Amniotic epithelial cell (primary cell): ENCODE measurements at regions not wholly inside any gene's neighbourhood (a gene's known extent, or its start where the extent isn't known, plus 50 kb on each side); places are given as distances from the start of the nearest gene placed in this dataset.
A peak's percentile ranks its signal among the peaks of the same experiment; 100 is the strongest.

Experiments
- DNase-seq: peaks from one replicate; pipeline ENCODE4 v3.0.0-alpha.2; 2010; ENCODE audit warnings: low read depth

DNA sequence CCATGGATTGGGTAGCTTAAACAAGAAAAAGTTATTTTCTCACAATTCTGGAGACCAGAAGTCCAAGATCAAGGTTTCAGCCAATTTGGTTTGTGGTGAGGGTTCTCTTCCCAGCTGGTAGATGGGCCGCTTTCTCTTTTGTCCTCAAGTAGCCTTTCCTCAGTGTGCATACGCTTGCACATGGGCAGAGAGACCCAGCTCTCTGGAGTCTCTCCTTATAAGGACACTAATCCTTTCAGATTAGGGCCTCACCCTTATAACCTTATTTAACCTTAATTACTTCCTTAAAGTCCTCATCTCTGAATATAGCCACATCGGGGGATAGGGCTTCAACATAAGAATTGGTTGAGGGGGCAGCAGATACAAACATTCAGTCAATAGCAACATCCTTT, 68.4 kb upstream of the NLK start:
- no peak for DNase-seq

GRCh38 chr17:27974531-27975145, 67.8 kb upstream of the NLK start:
- DNase-seq, result no peak

- no peak for DNase-seq
Measured at GRCh38 chr17:27975146-27976011, 67.1 kb upstream of the NLK start.

DNA sequence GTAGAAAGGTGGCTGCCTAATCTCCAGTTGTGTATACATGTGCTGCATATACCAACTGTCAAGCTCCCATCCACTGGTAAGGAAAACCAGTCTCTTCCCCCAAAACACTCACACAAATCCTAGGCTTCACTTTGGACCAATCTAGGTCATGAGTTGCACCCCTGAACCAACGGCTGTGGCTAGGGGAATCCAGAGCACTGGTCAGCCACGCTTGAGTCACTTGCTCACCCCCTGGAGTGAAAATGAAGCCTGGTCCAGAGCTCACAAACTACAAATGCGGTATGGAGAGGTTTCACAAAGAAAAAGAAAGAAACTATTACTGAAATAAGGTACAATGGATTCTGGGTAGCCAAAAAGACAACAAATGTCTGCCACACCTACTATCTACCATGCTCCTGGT, 66.1 kb upstream of the NLK start:
- DNase-seq, result no peak

DNA sequence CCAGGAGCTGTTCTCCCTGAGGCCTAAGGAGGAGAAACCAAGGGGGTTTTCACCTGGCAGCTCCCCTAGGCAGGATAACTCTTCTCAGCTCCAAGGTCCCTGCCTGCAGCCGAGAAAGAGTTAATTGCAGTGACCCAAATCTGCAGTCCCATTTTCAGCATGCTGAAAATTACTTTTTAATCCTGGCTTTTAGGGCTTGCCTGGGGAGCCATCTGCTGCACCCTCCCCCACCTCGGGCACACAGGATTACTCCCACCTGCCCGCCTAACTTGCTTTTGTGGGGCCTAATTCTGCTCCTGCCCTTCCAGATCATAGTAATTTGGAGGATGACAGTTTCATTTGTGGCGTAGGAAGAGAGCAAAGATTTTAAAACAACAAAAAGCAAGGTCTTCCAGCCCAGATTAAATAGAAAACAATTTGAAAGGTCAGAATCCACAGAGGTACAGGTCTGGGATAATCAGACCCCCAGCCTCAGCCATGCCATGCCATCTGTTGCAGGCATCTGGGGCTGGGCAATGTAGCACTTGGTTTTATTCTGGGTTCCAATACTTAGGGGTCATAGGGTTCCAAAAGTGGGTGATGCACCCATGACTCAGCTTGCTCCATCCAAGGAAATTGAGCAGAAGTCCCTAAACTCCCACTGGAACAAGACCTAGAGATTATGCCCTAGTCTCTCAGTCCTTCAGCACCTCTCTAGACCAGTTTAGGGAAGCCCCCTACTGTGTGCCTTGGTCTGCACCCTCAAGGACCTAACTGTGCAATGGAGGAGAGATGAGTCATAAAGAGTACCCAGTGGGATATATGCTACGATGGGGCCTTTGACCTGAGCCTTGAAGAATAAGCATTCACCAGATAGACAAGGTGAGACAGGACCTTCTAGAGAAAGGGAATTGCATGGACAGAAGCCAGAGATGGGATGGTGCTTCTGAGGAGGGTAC, 64.5 kb upstream of the NLK start:
- DNase-seq, result no peak

GRCh38 chr17:27978689-27979175, 63.7 kb upstream of the NLK start:
- DNase-seq, result no peak

DNA sequence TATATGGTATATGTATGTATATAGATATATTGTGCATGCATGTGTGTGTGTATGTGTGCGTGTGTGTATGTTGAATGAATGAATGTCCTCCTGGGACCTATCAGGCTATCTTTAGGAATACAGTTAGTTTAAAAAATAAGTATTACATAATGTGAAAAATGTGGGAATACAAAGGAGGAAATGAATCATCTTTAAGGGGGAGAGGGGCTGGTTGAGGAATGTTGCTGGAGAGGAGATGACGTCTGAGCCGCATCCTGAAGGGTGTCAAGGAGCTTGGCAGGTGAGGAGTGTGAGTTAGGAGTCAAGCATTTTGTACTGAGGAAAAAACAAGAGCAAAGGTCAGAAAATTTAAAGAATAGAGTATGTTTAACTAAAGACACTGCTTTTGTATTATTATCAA, 62.4 kb upstream of the NLK start:
- DNase-seq, result peak; percentile 63

GRCh38 chr17:27981978-27982377, 60.5 kb upstream of the NLK start:
- no peak for DNase-seq

DNA sequence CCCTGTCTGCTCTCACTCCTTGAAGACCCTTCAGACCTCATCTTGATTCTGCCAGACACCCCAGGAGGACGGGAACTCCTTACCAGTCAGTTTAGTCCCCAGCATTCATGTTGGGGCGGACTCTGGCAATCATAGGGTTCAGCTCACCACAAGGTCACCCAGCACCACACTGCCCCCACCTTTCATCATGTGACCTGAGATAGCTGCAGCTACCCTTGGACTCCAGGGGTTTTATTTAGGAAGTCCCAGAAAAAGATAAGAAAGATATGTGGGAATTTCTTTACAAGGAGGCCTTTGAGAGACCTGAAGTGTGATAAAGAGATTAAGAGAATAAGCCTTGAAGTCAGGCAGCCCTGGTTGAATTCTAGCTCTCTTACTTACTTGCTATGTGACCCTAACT, 59.8 kb upstream of the NLK start:
- DNase-seq, result no peak

DNA sequence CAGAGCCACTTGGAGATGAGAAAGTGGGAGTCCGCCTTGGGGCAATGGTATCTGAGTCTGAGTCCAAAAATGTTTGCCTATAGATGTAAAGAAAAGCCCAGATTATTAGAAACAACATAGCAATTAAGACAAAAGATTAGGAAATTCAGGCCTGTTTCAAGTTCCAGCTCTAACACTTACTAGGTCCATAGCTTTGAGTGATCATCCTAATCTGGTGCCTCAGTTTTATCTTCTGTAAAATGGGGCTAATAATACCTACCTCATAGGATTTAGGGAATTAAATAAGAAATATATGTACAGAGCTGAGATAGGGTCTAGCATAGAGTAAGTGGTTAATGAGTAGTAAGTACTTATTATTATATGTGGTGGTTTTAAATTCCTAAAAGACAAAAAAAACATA, 58.6 kb upstream of the NLK start:
- DNase-seq, result no peak

- DNase-seq, result no peak
Measured at GRCh38 chr17:27984404-27984803, 58.1 kb upstream of the NLK start.

GRCh38 chr17:27984816-27985215, 57.7 kb upstream of the NLK start:
- DNase-seq, result no peak

DNA sequence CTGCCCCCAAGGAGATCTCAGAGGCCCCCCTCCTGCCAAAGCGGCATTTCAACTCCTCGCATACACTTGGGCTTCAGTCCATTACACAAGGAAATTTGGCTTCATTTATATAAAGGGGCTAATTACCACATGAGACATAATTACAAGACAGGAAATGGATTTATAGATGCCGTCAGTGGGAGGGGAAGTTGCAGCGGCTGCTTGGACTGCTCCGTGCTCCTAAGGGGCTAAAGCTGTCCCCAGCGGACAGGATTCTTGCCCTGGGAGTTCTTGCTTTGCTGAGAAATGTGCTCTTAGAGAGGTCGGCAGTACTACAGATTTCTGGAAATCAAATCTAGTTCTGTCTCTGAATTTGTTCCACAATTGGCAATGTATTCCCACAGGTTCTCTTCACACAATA, 57.2 kb upstream of the NLK start:
- no peak for DNase-seq

DNA sequence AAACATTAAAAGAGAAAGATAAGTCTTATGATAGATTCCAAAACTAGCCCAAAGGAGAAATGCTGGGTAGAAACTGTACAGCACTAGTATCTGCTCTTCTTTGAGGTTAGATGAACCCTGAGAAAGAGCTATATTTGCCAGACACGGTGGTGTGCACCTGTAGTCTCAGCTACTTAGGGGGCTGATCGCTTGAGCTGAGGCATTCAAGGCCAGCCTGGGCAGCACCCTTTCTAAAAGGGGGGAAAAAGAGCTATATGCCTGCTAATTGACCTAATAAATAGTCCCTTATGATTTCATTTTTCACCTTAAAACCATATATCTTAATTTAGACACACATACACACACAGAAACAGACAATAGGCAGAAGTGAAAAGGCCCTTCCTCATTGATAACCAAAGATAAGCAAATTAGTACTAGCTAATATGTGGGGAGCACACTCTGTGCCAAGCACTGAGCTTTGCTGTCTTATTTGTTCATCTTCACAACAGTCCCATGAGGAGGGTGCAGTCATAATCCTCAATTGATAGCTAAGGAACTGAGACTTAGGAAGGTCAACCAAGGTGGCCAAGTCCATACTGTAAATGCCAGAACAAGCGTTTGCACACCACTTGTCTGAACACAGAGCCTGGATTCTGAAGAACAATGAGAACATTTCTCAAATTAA, 56.6 kb upstream of the NLK start:
- DNase-seq, result no peak

DNA sequence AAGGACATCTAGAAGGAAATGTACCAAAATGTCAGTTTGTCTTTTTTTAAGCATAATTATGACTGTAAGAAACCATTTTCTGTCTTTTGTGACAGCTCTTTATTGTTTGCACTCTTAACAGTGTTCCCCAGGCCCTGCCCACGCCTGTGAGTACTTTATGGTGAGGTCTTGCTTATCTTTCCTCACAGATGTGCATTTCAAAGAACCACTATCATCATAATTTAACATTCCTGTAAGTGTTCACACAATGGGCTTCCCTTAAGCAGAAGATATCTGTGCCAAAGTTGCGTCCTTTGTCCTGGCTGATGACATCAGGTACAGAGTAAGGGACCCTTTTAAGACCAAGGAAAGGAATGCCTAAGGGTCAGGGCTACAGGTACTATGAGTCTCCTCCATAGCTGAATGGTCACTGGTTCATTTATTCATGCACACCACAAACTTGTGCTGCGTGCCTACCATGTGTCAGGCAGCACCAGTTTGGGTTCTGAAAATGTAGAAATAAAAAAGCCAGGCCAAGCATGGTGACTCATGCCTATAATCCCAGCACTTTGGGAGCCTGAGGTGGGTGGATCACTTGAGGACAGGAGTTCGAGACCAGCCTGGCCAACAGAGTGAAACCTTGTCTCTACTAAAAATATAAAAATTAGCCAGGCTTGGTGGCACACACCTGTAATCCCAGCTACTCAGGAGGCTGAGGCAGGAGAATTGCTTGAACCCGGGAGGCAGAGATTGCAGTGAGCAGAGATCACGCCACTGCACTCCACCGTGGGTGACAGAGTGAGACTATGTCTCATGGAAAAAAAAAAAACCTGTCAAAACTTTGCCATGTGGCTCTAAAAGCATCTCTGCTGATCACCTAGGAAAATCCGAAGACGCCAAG, 55.4 kb upstream of the NLK start:
- peak; percentile 11 for DNase-seq

GRCh38 chr17:27989046-27989445, 53.4 kb upstream of the NLK start:
- DNase-seq, result no peak

GRCh38 chr17:27990100-27990499, 52.4 kb upstream of the NLK start:
- no peak for DNase-seq

GRCh38 chr17:27990979-27991378, 51.5 kb upstream of the NLK start:
- DNase-seq, result no peak

DNA sequence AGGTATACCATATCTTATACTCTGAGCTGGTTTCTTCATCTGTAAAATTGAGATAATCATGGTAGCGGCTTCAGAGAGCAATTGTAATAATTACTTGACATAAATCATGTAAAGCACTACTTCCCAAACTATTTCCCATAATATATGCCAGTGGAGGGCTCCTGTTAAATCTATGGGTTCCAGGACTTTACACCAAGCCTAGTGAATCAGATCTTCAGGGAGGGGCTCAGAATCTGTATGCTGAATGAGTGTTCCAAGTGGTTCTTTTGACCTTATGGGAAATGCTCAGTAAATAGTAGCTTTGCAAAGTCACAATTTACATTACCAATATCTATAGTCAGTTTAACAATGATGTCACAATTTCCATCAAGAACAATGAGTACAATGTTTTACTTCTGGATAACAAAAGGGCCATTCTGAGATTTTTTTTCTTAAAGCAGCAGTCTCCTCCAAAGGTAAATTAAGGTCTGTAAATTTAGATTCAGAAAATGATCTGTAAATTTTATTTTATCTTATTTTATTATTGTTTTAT, 50.9 kb upstream of the NLK start:
- DNase-seq, result no peak
